HEK293 (cell line): ENCODE measurements at regions not wholly inside any gene's neighbourhood (a gene's known extent, or its start where the extent isn't known, plus 50 kb on each side); places are given as distances from the start of the nearest gene placed in this dataset.

Source experiments
- CTCF ChIA-PET: fragments of 350-600 bp; formaldehyde crosslinking; extraction: SDS; loops from one replicate; lab custom pipeline; 2021; ENCODE audit warnings: antibody characterized with exemption; lab: Yijun Ruan, JAX
- POLR2A ChIA-PET: fragments of 300-600 bp; formaldehyde crosslinking; extraction: SDS; loops from one replicate; lab custom pipeline; 2020; ENCODE audit warnings: antibody characterized with exemption, inconsistent platforms; lab: Yijun Ruan, JAX
- H3K27ac ChIP-seq: fragments of 200-500 bp; sonication (Bioruptor generic); 2 replicates; pipeline ENCODE4 v1.5.1; 2014; ENCODE audit warnings: low read depth, low read length, control low read depth, inconsistent platforms; ENCODE audit errors: extremely low read depth
- H3K36me3 ChIP-seq, 2 experiments: fragments of 200-500 bp in 1 of 2; sonication (Bioruptor generic) in 1 of 2; 1 replicate in 1 of 2; 2 replicates in 1 of 2; pipeline ENCODE4 v1.5.1; 2014 to 2017; ENCODE audit warnings: inconsistent platforms in 2 of 2, low read length in 2 of 2; ENCODE audit not compliant: control insufficient read depth in 2 of 2, insufficient read depth in 1 of 2
- H3K4me1 ChIP-seq: fragments of 200-500 bp; sonication (Bioruptor generic); 2 replicates; pipeline ENCODE4 v1.5.1; 2014; ENCODE audit warnings: mild to moderate bottlenecking, low read length, inconsistent platforms; ENCODE audit not compliant: control insufficient read depth, insufficient read depth
- H3K4me3 ChIP-seq: 2 replicates; pipeline ENCODE4 v1.5.1; 2011; ENCODE audit warnings: low read depth, mild to moderate bottlenecking, control low read depth, low read length, moderate library complexity
- H3K9me3 ChIP-seq: fragments of 200-500 bp; sonication (Bioruptor generic); 2 replicates; pipeline ENCODE4 v1.5.1; 2014; ENCODE audit warnings: low read depth, low read length, inconsistent platforms; ENCODE audit not compliant: control insufficient read depth, insufficient read depth
- GLI2 ChIP-seq: fragments of 450-650 bp; formaldehyde crosslinking; IDR thresholded peaks from 2 replicates; pipeline ENCODE4; 2017; ENCODE audit warnings: missing biosample characterization, missing genetic modification characterization, low read depth, borderline replicate concordance
- KLF10 ChIP-seq: fragments of 450-650 bp; IDR thresholded peaks from 2 replicates; pipeline ENCODE4 v1.5.1; 2018; ENCODE audit warnings: missing biosample characterization, mild to moderate bottlenecking, missing genetic modification characterization
- KLF16 ChIP-seq: fragments of 450-650 bp; formaldehyde crosslinking; IDR thresholded peaks from 2 replicates; pipeline ENCODE4 v1.5.1; 2017; ENCODE audit warnings: missing biosample characterization, missing genetic modification characterization
- KLF17 ChIP-seq: fragments of 450-650 bp; formaldehyde crosslinking; IDR thresholded peaks from 2 replicates; pipeline ENCODE4 v1.5.1; 2016; ENCODE audit warnings: missing biosample characterization, missing genetic modification characterization
- OVOL3 ChIP-seq: fragments of 450-650 bp; formaldehyde crosslinking; IDR thresholded peaks from 2 replicates; pipeline ENCODE4 v1.5.1; 2016; ENCODE audit warnings: missing biosample characterization, missing genetic modification characterization
- SALL2 ChIP-seq: fragments of 450-650 bp; formaldehyde crosslinking; IDR thresholded peaks from 2 replicates; pipeline ENCODE4 v1.5.0; 2017; ENCODE audit warnings: missing biosample characterization, mild to moderate bottlenecking, missing genetic modification characterization, borderline replicate concordance
- ZBTB1 ChIP-seq: fragments of 450-650 bp; formaldehyde crosslinking; IDR thresholded peaks from 2 replicates; pipeline ENCODE4 v1.5.1; 2016; ENCODE audit warnings: missing biosample characterization, missing genetic modification characterization
- ZBTB20 ChIP-seq: fragments of 450-650 bp; formaldehyde crosslinking; IDR thresholded peaks from 2 replicates; pipeline ENCODE4 v1.5.1; 2016; ENCODE audit warnings: missing biosample characterization, missing genetic modification characterization
- ZBTB6 ChIP-seq: fragments of 450-650 bp; formaldehyde crosslinking; IDR thresholded peaks from 2 replicates; pipeline ENCODE4 v1.5.1; 2017; ENCODE audit warnings: missing biosample characterization, missing genetic modification characterization
- ZNF132 ChIP-seq: fragments of 450-650 bp; formaldehyde crosslinking; IDR thresholded peaks from 2 replicates; pipeline ENCODE4 v1.5.1; 2017; ENCODE audit warnings: missing biosample characterization, missing genetic modification characterization, borderline replicate concordance
- ZNF140 ChIP-seq: fragments of 450-650 bp; formaldehyde crosslinking; IDR thresholded peaks from 2 replicates; pipeline ENCODE4 v1.5.1; 2016; ENCODE audit warnings: missing biosample characterization, missing genetic modification characterization
- ZNF23 ChIP-seq: fragments of 450-650 bp; formaldehyde crosslinking; IDR thresholded peaks from 2 replicates; pipeline ENCODE4 v1.5.1; 2016; ENCODE audit warnings: missing biosample characterization, missing genetic modification characterization, borderline replicate concordance
- ZNF266 ChIP-seq: fragments of 450-650 bp; formaldehyde crosslinking; IDR thresholded peaks from 2 replicates; pipeline ENCODE4 v1.5.1; 2016; ENCODE audit warnings: missing biosample characterization, missing genetic modification characterization, low read depth
- ZNF274 ChIP-seq, 2 experiments: fragments of 200-500 bp in 1 of 2; fragments of 450-650 bp in 1 of 2; sonication (Bioruptor generic) in 1 of 2; formaldehyde crosslinking in 1 of 2; IDR thresholded peaks; 2 replicates each; pipeline versions ENCODE4 v1.5.1 to v1.6.1; 2014 to 2016; ENCODE audit warnings: borderline replicate concordance in 1 of 2, inconsistent platforms in 1 of 2, low read length in 1 of 2, missing biosample characterization in 1 of 2, missing genetic modification characterization in 1 of 2
- ZNF394 ChIP-seq: fragments of 450-650 bp; formaldehyde crosslinking; IDR thresholded peaks from 2 replicates; pipeline ENCODE4 v1.5.1; 2016; ENCODE audit warnings: missing biosample characterization, missing genetic modification characterization, mild to moderate bottlenecking, moderate library complexity, borderline replicate concordance
- ZNF513 ChIP-seq: fragments of 450-650 bp; IDR thresholded peaks from 2 replicates; pipeline ENCODE4 v1.5.1; 2018; ENCODE audit warnings: missing biosample characterization, missing genetic modification characterization
- ZNF530 ChIP-seq: fragments of 450-650 bp; formaldehyde crosslinking; IDR thresholded peaks from 2 replicates; pipeline ENCODE4 v1.5.1; 2016; ENCODE audit warnings: low read depth, missing biosample characterization, missing genetic modification characterization
- ZNF571 ChIP-seq: fragments of 450-650 bp; formaldehyde crosslinking; IDR thresholded peaks from 2 replicates; pipeline ENCODE4 v1.5.0; 2017; ENCODE audit warnings: missing biosample characterization, missing genetic modification characterization
- ZNF600 ChIP-seq: fragments of 450-650 bp; formaldehyde crosslinking; IDR thresholded peaks from 2 replicates; pipeline ENCODE4 v1.5.1; 2016; ENCODE audit warnings: missing biosample characterization, missing genetic modification characterization
- ZNF610 ChIP-seq: fragments of 450-650 bp; formaldehyde crosslinking; IDR thresholded peaks from 2 replicates; pipeline ENCODE4 v1.5.1; 2016; ENCODE audit warnings: missing biosample characterization, missing genetic modification characterization, borderline replicate concordance
- ZNF624 ChIP-seq: fragments of 450-650 bp; formaldehyde crosslinking; IDR thresholded peaks from 2 replicates; pipeline ENCODE4 v1.5.1; 2017; ENCODE audit warnings: missing biosample characterization, missing genetic modification characterization
- ZNF654 ChIP-seq: fragments of 450-650 bp; formaldehyde crosslinking; IDR thresholded peaks from 2 replicates; pipeline ENCODE4 v1.5.1; 2016; ENCODE audit warnings: low read depth, missing biosample characterization, missing genetic modification characterization
- ZNF704 ChIP-seq: fragments of 450-650 bp; formaldehyde crosslinking; IDR thresholded peaks from 2 replicates; pipeline ENCODE4 v1.5.1; 2016; ENCODE audit warnings: missing biosample characterization, missing genetic modification characterization
- ZNF768 ChIP-seq: fragments of 450-650 bp; formaldehyde crosslinking; IDR thresholded peaks from 2 replicates; pipeline ENCODE4 v1.5.1; 2018; ENCODE audit warnings: missing biosample characterization, mild to moderate bottlenecking, missing genetic modification characterization
- ZNF776 ChIP-seq: fragments of 450-650 bp; formaldehyde crosslinking; IDR thresholded peaks from 2 replicates; pipeline ENCODE4 v1.5.0; 2017; ENCODE audit warnings: missing biosample characterization, missing genetic modification characterization, borderline replicate concordance
- ZXDB ChIP-seq: fragments of 450-650 bp; formaldehyde crosslinking; IDR thresholded peaks from 2 replicates; pipeline ENCODE4 v1.5.1; 2016; ENCODE audit warnings: missing biosample characterization, missing genetic modification characterization

GRCh38 chr10:30744106-30744505, 114.6 kb upstream of the LYZL2 start:
- TF ChIP-seq ZNF23 (no peak), ZNF530 (tag by site-specific recombination) (no peak), GLI2 (no peak), ZNF624 (tag by site-specific recombination) (no peak), ZNF266 (tag by site-specific recombination) (no peak), ZNF571 (tag by site-specific recombination) (no peak)
- TF ChIP-seq, all 188 proteins: peak for 0
- CTCF ChIA-PET = interaction anchor here (0.5 kb wide), 1 partner anchor 314 kb away, joined by 3 read pairs; no protein-coding TSS in a partner anchor
- H3K27ac ChIP-seq = no peak overlapping the region

GRCh38 chr10:30743586-30743985, 114.0 kb upstream of the LYZL2 start:
- ChIA-PET POLR2A (no interaction called here), CTCF (interaction anchor here (0.5 kb wide), 1 partner anchor 315 kb away, joined by 3 read pairs; no protein-coding TSS in a partner anchor)
- TF ChIP-seq ZNF266 (tag by site-specific recombination) (no peak), ZBTB1 (no peak), ZNF768 (no peak), ZNF704 (no peak), SALL2 (tag by site-specific recombination) (no peak), ZNF776 (tag by site-specific recombination) (no peak), KLF17 (tag by site-specific recombination) (no peak), KLF10 (tag by site-specific recombination) (no peak), ZNF274 (IDR thresholded peaks at IDR 0.05; ENCODE audit: low read length) (no peak), ZNF274 (tag by site-specific recombination; IDR thresholded peaks at IDR 0.05; ENCODE audit: borderline replicate concordance) (no peak), ZNF140 (tag by site-specific recombination) (no peak), ZBTB6 (tag by site-specific recombination) (no peak)
- Histone ChIP-seq H3K4me1 (no peaks in the 10 kb centered on the region), H3K4me3 (no peak overlapping the region), H3K9me3 (no peaks in the 10 kb centered on the region), H3K36me3 (no peaks in the 10 kb centered on the region), H3K27ac (no peak overlapping the region)

More at GRCh38 chr10:30744106-30744505, 114.6 kb upstream of the LYZL2 start:
- no peaks in the 10 kb centered on the region for H3K36me3 ChIP-seq
- no peaks in the 10 kb centered on the region for H3K9me3 ChIP-seq
- H3K4me1 ChIP-seq = no peaks in the 10 kb centered on the region
- POLR2A ChIA-PET = no interaction called here
- no peak overlapping the region for H3K4me3 ChIP-seq

- no peak overlapping the region for H3K4me3 ChIP-seq
- H3K27ac ChIP-seq = no peak overlapping the region
- TF ChIP-seq OVOL3 (tag by site-specific recombination) (no peak), ZNF610 (tag by site-specific recombination) (no peak), ZNF600 (tag by site-specific recombination) (no peak), SALL2 (tag by site-specific recombination) (no peak), ZNF132 (tag by site-specific recombination) (no peak), ZXDB (tag by site-specific recombination) (no peak), ZNF654 (tag by site-specific recombination) (no peak), ZNF513 (tag by site-specific recombination) (no peak), ZBTB20 (tag by site-specific recombination) (no peak), KLF16 (no peak), ZNF394 (tag by site-specific recombination) (no peak)
- H3K36me3 ChIP-seq = no peaks in the 10 kb centered on the region
- ChIA-PET POLR2A (no interaction called here), CTCF (no interaction called here)
- no peaks in the 10 kb centered on the region for H3K4me1 ChIP-seq
- no peaks in the 10 kb centered on the region for H3K9me3 ChIP-seq
Measured at GRCh38 chr10:30742471-30742870, 112.9 kb upstream of the LYZL2 start.
